HG02588 (cell line): ENCODE measurements at regions not wholly inside any gene's neighbourhood (a gene's known extent, or its start where the extent isn't known, plus 50 kb on each side); places are given as distances from the start of the nearest gene placed in this dataset.

ENCODE experiments used
- ATAC-seq: cut with Tn5 transposase; IDR thresholded peaks from one replicate; pipeline ENCODE4 v1.9.1; 2021; ENCODE audit warnings: mild to moderate bottlenecking, moderate library complexity; ENCODE audit not compliant: unreplicated experiment

DNA sequence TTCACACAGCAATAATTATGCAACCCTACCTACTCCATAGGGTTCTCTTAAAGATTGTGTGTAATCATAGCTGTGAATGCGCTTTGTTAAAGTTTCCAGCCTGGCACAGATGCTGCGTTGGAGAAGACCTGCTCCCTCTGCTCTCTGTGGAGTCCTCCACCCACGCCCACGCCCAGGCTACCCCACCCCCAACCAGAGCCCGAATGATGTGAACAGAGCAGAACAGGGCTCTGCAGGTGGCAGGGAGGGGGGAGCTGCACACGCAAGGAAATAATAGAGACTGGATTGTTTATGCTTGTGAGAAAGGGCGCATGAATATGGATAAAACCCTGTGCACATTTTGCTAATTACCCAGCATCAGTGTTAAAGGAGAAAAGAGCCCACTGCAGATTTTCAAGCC is 447.5 kb downstream of the BCL11A start:
- ATAC-seq = no peak

- ATAC-seq = peak; percentile 65
Observed at GRCh38 chr2:60104514-60105505, 448.6 kb downstream of the BCL11A start.

DNA sequence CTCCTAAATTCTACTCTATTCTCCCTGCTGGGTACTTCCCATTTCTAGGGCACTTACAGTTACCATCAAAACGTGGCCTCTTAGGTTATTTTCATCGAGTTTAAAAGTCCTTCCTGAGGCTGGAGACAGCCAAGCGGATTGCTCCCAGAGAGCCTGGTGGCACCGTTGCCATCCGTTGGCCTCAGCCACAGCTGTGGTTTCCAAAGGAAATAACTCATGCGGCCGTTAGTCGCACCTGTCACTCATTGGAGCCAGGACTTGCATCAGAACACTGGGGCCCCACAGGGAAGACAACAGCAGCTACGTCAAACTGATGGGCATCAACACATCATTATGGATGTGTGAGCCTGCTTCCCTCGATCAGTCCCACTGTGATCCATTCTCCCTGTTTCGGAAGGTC is 453.4 kb downstream of the BCL11A start:
- ATAC-seq = no peak

DNA sequence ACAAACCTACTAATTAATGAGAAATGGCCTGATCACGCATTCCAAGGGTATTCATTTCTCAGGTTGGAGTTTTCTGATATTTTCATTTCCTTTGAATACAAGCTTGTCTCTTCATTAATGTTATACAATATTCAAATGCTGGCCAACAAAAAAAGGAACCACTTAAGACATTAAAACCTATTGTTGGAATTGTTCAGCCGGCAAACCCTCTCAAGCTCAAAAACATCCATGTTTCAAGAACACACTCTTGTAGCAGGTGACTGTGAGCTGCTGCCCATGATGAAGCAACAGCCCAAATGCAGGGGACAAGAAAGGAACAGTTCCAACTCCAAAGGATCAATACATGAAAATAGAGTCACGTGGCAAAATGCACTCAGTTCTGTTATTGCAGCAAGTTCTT is 454.5 kb downstream of the BCL11A start:
- no peak for ATAC-seq

GRCh38 chr2:60097298-60097697 is 456.2 kb downstream of the BCL11A start:
- ATAC-seq = no peak

- no peak for ATAC-seq
Observed at GRCh38 chr2:60096556-60096955, 456.9 kb downstream of the BCL11A start.

- ATAC-seq = no peak
Observed at GRCh38 chr2:60095903-60096302, 457.6 kb downstream of the BCL11A start.

DNA sequence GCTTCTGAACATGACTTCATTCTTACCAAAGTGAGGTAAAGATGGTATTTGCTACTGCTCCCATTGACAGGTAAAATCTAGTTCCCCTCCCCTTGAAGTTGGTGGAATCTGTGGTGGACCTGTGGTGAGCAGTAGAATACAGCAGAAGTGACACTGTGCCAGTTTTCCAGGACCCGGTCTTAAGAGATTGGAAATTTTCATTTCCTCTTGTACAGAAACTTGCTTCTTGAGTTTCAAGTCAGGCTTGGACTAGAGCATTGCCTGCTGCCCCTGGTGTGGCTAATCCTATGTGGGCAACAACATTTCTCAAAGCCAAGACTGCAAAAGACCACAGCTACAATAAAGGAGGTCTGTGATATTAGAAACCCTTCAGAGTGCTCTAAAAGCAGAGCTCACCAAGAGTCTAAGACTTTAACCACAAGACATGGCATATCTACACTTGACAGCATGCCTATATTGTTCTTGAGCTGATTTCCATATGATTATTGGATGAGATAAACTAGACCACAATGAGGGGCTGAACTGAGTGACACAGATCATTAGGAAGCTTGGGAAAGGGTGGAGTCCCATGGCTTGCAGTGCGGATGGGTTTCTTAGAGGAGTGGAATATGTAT is 458.1 kb downstream of the BCL11A start:
- no peak for ATAC-seq

- ATAC-seq = no peak
Observed at GRCh38 chr2:60094450-60094929, 459.0 kb downstream of the BCL11A start.

- ATAC-seq = no peak
Observed at GRCh38 chr2:60092781-60093180, 460.7 kb downstream of the BCL11A start.

DNA sequence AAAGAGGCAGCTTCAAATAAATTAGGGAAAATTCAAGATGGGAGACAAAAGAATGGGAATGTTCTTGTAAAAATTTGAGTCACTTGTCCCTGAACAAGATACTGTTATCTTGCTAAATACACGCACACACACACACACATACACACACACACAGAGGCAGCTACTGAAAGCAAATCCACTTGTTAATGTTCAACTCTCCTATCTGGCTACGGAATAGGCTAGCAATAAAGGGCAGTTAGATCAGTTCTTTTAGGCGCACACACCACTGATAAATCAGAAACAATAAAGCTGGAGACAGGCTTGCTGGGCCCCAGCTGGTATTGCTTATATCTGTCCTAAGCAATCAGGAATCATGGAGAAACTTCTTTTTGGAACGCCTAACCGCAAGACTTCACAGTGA is 461.6 kb downstream of the BCL11A start:
- ATAC-seq = no peak

DNA sequence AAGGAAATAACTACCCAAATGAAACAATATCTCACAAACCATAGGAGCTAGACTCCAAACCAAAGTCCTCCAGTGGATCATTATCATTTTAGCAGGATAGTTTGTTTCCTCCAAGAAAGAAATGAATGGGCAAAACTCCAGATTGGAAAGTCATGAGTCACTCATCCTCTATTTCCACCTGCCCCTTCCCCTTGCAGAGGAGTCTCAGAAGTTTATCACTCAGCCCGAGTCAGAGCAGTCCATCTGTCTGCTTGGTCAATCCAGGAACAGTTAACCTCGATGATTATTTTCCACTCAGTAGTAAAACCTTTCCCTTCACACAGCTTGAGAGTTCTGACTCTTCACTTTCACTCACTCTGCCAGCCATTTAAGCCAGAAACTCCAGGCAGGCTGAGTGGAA is 462.2 kb downstream of the BCL11A start:
- ATAC-seq = no peak

DNA sequence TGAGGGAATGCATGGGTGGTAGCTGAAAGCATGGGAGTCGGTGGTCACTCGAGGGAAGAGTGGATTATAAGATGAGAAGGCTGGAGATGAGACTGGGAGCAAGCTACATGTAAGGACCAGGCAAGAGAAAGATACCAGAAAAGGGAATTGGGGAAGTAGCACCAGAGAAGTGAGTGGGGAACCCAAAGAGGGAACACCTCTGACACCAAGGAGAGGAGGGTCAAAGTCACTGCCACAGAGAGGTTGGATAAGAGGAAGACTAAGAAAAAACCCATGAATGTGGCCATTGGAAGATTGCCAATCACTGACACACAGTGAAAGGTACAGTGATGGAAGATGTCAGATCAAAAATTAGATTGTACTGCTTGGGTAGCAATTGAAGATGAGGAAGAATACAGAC is 473.9 kb downstream of the BCL11A start:
- ATAC-seq = no peak

DNA sequence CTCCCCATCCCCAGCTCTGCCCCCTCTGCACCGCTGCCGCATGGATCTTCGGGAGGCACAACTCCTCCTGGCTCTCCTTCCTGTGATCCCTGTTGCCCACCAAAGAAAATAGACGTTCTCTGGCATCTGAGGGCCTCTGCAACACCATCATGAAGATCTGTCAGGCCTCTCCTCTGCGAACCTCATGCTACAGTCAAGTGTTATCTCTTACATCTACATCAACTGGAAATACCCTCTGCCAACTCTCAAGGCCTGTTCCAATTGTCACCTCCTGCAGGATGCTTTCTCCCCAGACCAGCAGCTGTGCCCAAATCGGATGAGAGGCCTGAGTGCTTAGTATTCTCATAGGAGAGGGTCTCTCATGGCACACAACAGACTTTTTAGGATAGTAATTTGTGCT is 478.4 kb downstream of the BCL11A start:
- no peak for ATAC-seq

- no peak for ATAC-seq
Observed at GRCh38 chr2:60073201-60073600, 480.3 kb downstream of the BCL11A start.

GRCh38 chr2:60072609-60073008 is 480.8 kb downstream of the BCL11A start:
- no peak for ATAC-seq

DNA sequence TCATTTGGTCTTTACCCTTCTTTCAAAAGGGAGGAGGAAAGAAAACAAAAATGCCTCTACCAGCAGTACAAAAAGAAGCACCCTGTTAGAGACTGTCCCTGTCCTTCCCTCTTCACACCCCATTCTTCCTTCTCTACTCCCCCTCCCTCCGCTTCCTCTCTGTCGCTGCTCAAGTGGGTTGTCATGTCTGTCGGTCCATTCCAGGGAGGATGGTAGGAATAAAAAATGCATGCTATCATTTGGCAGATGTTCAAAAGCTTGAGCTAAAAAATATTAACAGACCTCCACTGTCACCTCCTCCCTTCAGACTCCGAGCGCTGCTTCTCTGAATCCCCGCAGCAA is 482.0 kb downstream of the BCL11A start:
- ATAC-seq = no peak

GRCh38 chr2:60070736-60071489 is 482.5 kb downstream of the BCL11A start:
- ATAC-seq = no peak

DNA sequence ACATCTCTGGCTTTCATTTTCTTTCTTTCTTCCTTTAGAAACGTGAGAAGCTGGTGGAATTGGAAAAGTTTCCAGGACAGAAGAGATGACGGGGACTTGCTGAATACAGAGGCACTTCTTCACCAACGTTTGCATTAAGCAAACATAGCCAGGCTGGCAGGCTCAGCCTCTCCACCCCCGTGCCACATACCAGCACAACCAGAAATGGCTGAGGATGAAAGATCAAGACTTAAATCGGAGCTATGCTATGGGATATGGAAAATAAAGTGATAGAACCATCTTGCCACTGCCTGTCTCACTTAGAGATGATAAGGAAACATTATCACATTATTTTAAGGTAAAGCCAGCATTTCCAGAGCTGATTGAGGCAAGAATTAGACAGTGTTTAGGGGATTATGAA is 483.3 kb downstream of the BCL11A start:
- ATAC-seq = no peak

GRCh38 chr2:60068755-60069154 is 484.7 kb downstream of the BCL11A start:
- no peak for ATAC-seq

DNA sequence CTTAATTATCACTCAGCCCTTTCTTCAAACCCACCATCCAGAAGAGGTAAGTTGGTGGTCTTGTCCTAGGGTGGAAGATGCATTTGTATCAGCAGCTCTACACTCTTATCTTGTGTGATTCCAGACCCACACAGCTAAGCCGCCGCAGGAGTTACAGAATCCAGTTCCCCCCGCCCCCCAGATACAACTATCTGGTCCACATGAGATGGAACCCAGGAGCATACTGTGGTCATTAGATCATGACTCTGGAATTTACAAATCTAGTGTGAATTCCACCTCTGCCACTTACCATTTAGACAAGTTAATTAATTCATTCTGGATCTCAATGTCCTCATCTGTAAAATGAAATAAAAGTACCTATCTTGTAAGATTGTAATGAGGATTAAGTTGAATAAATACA is 486.4 kb downstream of the BCL11A start:
- ATAC-seq = no peak
